GM19397 (cell line): ENCODE measurements at regions not wholly inside any gene's neighbourhood (a gene's known extent, or its start where the extent isn't known, plus 50 kb on each side); places are given as distances from the start of the nearest gene placed in this dataset.
A peak's percentile ranks its signal among the peaks of the same experiment; 100 is the strongest.
"Not testable (repeated sequence)": the region's sequence is repeated elsewhere in the genome, so short reads cannot be mapped to it uniquely, and the experiment has no call there.

ENCODE experiments used
- ATAC-seq: cut with Tn5 transposase; IDR thresholded peaks from one replicate; pipeline ENCODE4 v1.9.1; 2021; ENCODE audit warnings: mild to moderate bottlenecking, moderate library complexity; ENCODE audit not compliant: unreplicated experiment

- no peak for ATAC-seq
Measured at GRCh38 chr2:117614823-117615534, 199.5 kb upstream of the DDX18 start.

GRCh38 chr2:117618607-117619006 lies 195.9 kb upstream of the DDX18 start:
- no peak for ATAC-seq

- no peak for ATAC-seq
Measured at GRCh38 chr2:117621326-117621725, 193.2 kb upstream of the DDX18 start.

- not testable (repeated sequence) for ATAC-seq
Measured at GRCh38 chr2:117623175-117623574, 191.3 kb upstream of the DDX18 start.

GRCh38 chr2:117631152-117631945 lies 183.1 kb upstream of the DDX18 start:
- ATAC-seq, result no peak

GRCh38 chr2:117635481-117635880 lies 179.0 kb upstream of the DDX18 start:
- ATAC-seq, result no peak

GRCh38 chr2:117639401-117639800 lies 175.1 kb upstream of the DDX18 start:
- no peak for ATAC-seq

GRCh38 chr2:117644403-117644802 lies 170.1 kb upstream of the DDX18 start:
- ATAC-seq, result no peak

GRCh38 chr2:117645458-117645857 lies 169.0 kb upstream of the DDX18 start:
- no peak for ATAC-seq

GRCh38 chr2:117646099-117646498 lies 168.4 kb upstream of the DDX18 start:
- no peak for ATAC-seq

- no peak for ATAC-seq
Measured at GRCh38 chr2:117646872-117647271, 167.6 kb upstream of the DDX18 start.

GRCh38 chr2:117656546-117656945 lies 157.9 kb upstream of the DDX18 start:
- no peak for ATAC-seq

GRCh38 chr2:117661619-117662018 lies 152.9 kb upstream of the DDX18 start:
- no peak for ATAC-seq

GRCh38 chr2:117674172-117674571 lies 140.3 kb upstream of the DDX18 start:
- no peak for ATAC-seq

GRCh38 chr2:117679952-117680351 lies 134.5 kb upstream of the DDX18 start:
- ATAC-seq, result no peak

- no peak for ATAC-seq
Measured at GRCh38 chr2:117684919-117685318, 129.6 kb upstream of the DDX18 start.

GRCh38 chr2:117686699-117687098 lies 127.8 kb upstream of the DDX18 start:
- peak; percentile 98 for ATAC-seq

GRCh38 chr2:117691595-117691994 lies 122.9 kb upstream of the DDX18 start:
- no peak for ATAC-seq

- ATAC-seq, result no peak
Measured at GRCh38 chr2:117692001-117692763, 122.3 kb upstream of the DDX18 start.

- no peak for ATAC-seq
Measured at GRCh38 chr2:117693154-117693553, 121.3 kb upstream of the DDX18 start.

GRCh38 chr2:117693651-117694050 lies 120.8 kb upstream of the DDX18 start:
- ATAC-seq, result no peak

- ATAC-seq, result no peak
Measured at GRCh38 chr2:117698287-117698686, 116.2 kb upstream of the DDX18 start.
